Fibroblast of upper back skin (primary cell): ENCODE measurements at regions not wholly inside any gene's neighbourhood (a gene's known extent, or its start where the extent isn't known, plus 50 kb on each side); places are given as distances from the start of the nearest gene placed in this dataset.
"Not testable (repeated sequence)": the region's sequence is repeated elsewhere in the genome, so short reads cannot be mapped to it uniquely, and the experiment has no call there.

Experiments
- DNase-seq: peaks from one replicate; pipeline ENCODE4 v3.0.0-alpha.2; 2013

- peak; percentile 63 for DNase-seq
Measured at GRCh38 chr13:89401264-89401675, 1730.1 kb downstream of the SLITRK5 start.

GRCh38 chr13:89402211-89402610 lies 1731.0 kb downstream of the SLITRK5 start:
- no peak for DNase-seq

- DNase-seq: not testable (repeated sequence)
Measured at GRCh38 chr13:89406096-89406495, 1734.9 kb downstream of the SLITRK5 start.

- no peak for DNase-seq
Measured at GRCh38 chr13:89407357-89407756, 1736.2 kb downstream of the SLITRK5 start.

- DNase-seq: no peak
Measured at GRCh38 chr13:89432997-89433396, 1761.8 kb downstream of the SLITRK5 start.

- DNase-seq: peak; percentile 19
Measured at GRCh38 chr13:89434624-89435023, 1763.5 kb downstream of the SLITRK5 start.

GRCh38 chr13:89454681-89455080 lies 1783.5 kb downstream of the SLITRK5 start:
- DNase-seq: no peak

GRCh38 chr13:89455225-89455624 lies 1784.1 kb downstream of the SLITRK5 start:
- no peak for DNase-seq

- DNase-seq: peak; percentile 12
Measured at GRCh38 chr13:89455741-89456140, 1784.6 kb downstream of the SLITRK5 start.

- DNase-seq: peak; percentile 91
Measured at GRCh38 chr13:89457977-89458376, 1786.8 kb downstream of the SLITRK5 start.

GRCh38 chr13:89458456-89458855 lies 1787.3 kb downstream of the SLITRK5 start:
- peak; percentile 19 for DNase-seq

GRCh38 chr13:89460895-89461294 lies 1789.7 kb downstream of the SLITRK5 start:
- not testable (repeated sequence) for DNase-seq

GRCh38 chr13:89465366-89465765 lies 1794.2 kb downstream of the SLITRK5 start:
- DNase-seq: peak; percentile 77

GRCh38 chr13:89468081-89468480 lies 1796.9 kb downstream of the SLITRK5 start:
- no peak for DNase-seq

GRCh38 chr13:89470901-89471300 lies 1799.7 kb downstream of the SLITRK5 start:
- no peak for DNase-seq

GRCh38 chr13:89474432-89474831 lies 1803.3 kb downstream of the SLITRK5 start:
- DNase-seq: no peak

GRCh38 chr13:89486065-89486464 lies 1814.9 kb downstream of the SLITRK5 start:
- DNase-seq: no peak

- DNase-seq: no peak
Measured at GRCh38 chr13:89486709-89487108, 1815.5 kb downstream of the SLITRK5 start.

GRCh38 chr13:89490661-89491060 lies 1819.5 kb downstream of the SLITRK5 start:
- DNase-seq: no peak

GRCh38 chr13:89496478-89496877 lies 1825.3 kb downstream of the SLITRK5 start:
- no peak for DNase-seq

GRCh38 chr13:89497658-89498057 lies 1826.5 kb downstream of the SLITRK5 start:
- DNase-seq: no peak

- no peak for DNase-seq
Measured at GRCh38 chr13:89502286-89502685, 1831.1 kb downstream of the SLITRK5 start.

GRCh38 chr13:89514534-89515312 lies 1832.8 kb upstream of the MIR17HG start:
- peak; percentile 4 for DNase-seq

GRCh38 chr13:89515948-89516347 lies 1831.5 kb upstream of the MIR17HG start:
- DNase-seq: no peak
